CD14-positive monocyte (primary cell): ENCODE measurements at regions not wholly inside any gene's neighbourhood (a gene's known extent, or its start where the extent isn't known, plus 50 kb on each side); places are given as distances from the start of the nearest gene placed in this dataset.
A peak's percentile ranks its signal among the peaks of the same experiment; 100 is the strongest.

Experiments
- DNase-seq, 3 donors: peaks; one replicate each; pipeline ENCODE4 v3.0.0-alpha.2; 2011 to 2022
- H2AFZ ChIP-seq: 2 replicates; pipeline ENCODE4 v1.6.0; 2012; ENCODE audit warnings: mild to moderate bottlenecking, low read depth, low read length, inconsistent platforms; ENCODE audit not compliant: insufficient read depth, poor library complexity, severe bottlenecking
- H3K27ac ChIP-seq, 2 donors: 1 replicate in 1 of 2; 2 replicates in 1 of 2; pipeline ENCODE4 v1.5.1; 2012 to 2013; ENCODE audit warnings: low read length in 2 of 2, control low read depth in 1 of 2, inconsistent platforms in 1 of 2, low read depth in 1 of 2, mild to moderate bottlenecking in 1 of 2
- H3K27me3 ChIP-seq, 2 donors: one replicate each; pipeline versions ENCODE4 v1.6.0 to v1.6.1; 2011 to 2013; ENCODE audit warnings: low read length in 2 of 2; ENCODE audit not compliant: control insufficient read depth in 2 of 2, insufficient read depth in 2 of 2
- H3K36me3 ChIP-seq, 2 donors: replicated peaks in 1 of 2; 1 replicate in 1 of 2; 2 replicates in 1 of 2; pipeline versions ENCODE4 v1.5.1 to v1.6.1; 2012 to 2013; ENCODE audit warnings: low read length in 2 of 2, control low read depth in 1 of 2, inconsistent platforms in 1 of 2, mild to moderate bottlenecking in 1 of 2; ENCODE audit not compliant: insufficient read depth in 2 of 2, control insufficient read depth in 1 of 2
- H3K4me1 ChIP-seq, 2 donors: 1 replicate in 1 of 2; 2 replicates in 1 of 2; pipeline versions ENCODE4 v1.5.1 to v1.6.1; 2012 to 2013; ENCODE audit warnings: low read length in 2 of 2, control low read depth in 1 of 2, inconsistent platforms in 1 of 2, mild to moderate bottlenecking in 1 of 2, moderate library complexity in 1 of 2; ENCODE audit not compliant: insufficient read depth in 2 of 2, control insufficient read depth in 1 of 2
- H3K4me2 ChIP-seq: replicated peaks from 2 replicates; pipeline ENCODE3; 2012; ENCODE audit warnings: low read length, moderate library complexity, mild to moderate bottlenecking; ENCODE audit not compliant: poor library complexity, severe bottlenecking; ENCODE audit errors: extremely low read depth
- H3K4me3 ChIP-seq, 3 experiments: fragments of 200-600 bp in 1 of 3; sonication (generic) in 1 of 3; replicated peaks in 1 of 3; 1 replicate in 2 of 3; 2 replicates in 1 of 3; pipeline ENCODE4 v1.5.1; 2011 to 2013; ENCODE audit warnings: low read length in 3 of 3, mild to moderate bottlenecking in 3 of 3, control low read depth in 2 of 3, low read depth in 2 of 3, inconsistent platforms in 1 of 3, moderate library complexity in 1 of 3
- H3K79me2 ChIP-seq: 2 replicates; pipeline ENCODE4 v1.6.0; 2012; ENCODE audit warnings: mild to moderate bottlenecking, control low read depth, inconsistent platforms, low read length, moderate library complexity; ENCODE audit not compliant: insufficient read depth
- H3K9ac ChIP-seq: 2 replicates; pipeline ENCODE4 v1.6.0; 2017; ENCODE audit warnings: low read length, mild to moderate bottlenecking; ENCODE audit not compliant: insufficient read depth, poor library complexity, severe bottlenecking
- H3K9me3 ChIP-seq, 2 donors: replicated peaks in 1 of 2; 1 replicate in 1 of 2; 2 replicates in 1 of 2; pipeline versions ENCODE4 v1.5.1 to v1.6.1; 2012 to 2013; ENCODE audit warnings: low read length in 2 of 2, control low read depth in 1 of 2; ENCODE audit not compliant: control insufficient read depth in 1 of 2, insufficient read depth in 1 of 2
- H4K20me1 ChIP-seq: 2 replicates; pipeline ENCODE4 v1.6.0; 2012; ENCODE audit warnings: mild to moderate bottlenecking, low read length, control low read depth, moderate library complexity; ENCODE audit not compliant: insufficient read depth
- H3K27ac Mint-ChIP-seq, 7 donors: one replicate each; pipeline ENCODE4 v1.8.0; 2020; ENCODE audit warnings: mild to moderate bottlenecking in 7 of 7, mixed read lengths in 7 of 7, moderate library complexity in 6 of 7, inconsistent platforms in 2 of 7
- H3K27me3 Mint-ChIP-seq, 3 donors: one replicate each; pipeline ENCODE4 v1.8.0; 2021 to 2022; ENCODE audit warnings: low read depth in 3 of 3, mild to moderate bottlenecking in 3 of 3, mixed read lengths in 3 of 3, moderate library complexity in 3 of 3, inconsistent platforms in 1 of 3
- H3K36me3 Mint-ChIP-seq, 2 donors: one replicate each; pipeline ENCODE4 v1.8.0; 2020; ENCODE audit warnings: mixed read lengths in 2 of 2, inconsistent platforms in 1 of 2, mild to moderate bottlenecking in 1 of 2
- H3K4me1 Mint-ChIP-seq: one replicate; pipeline ENCODE4 v1.8.0; 2020; ENCODE audit warnings: mild to moderate bottlenecking, mixed read lengths
- H3K4me3 Mint-ChIP-seq, 2 donors: one replicate each; pipeline ENCODE4 v1.8.0; 2020; ENCODE audit warnings: mild to moderate bottlenecking in 2 of 2, mixed read lengths in 2 of 2, moderate library complexity in 1 of 2
- H3K9me3 Mint-ChIP-seq, 7 donors: one replicate each; pipeline ENCODE4 v1.8.0; 2020 to 2022; ENCODE audit warnings: mixed read lengths in 7 of 7, mild to moderate bottlenecking in 6 of 7, moderate library complexity in 6 of 7, inconsistent platforms in 2 of 7
- WGBS: methylation state at CpG from one replicate; pipeline ENCODE4 v1.1.5; 2013; ENCODE audit warnings: missing lambda C conversion rate; ENCODE audit not compliant: insufficient coverage; 5-methylcytosine and 5-hydroxymethylcytosine counted together
- intact Hi-C, 2 donors: fragments of 100-400 bp; cut with micrococcal nuclease; formaldehyde crosslinking; loops; one replicate each; pipeline versions ENCODE4 v1.15.0 to v1.15.1; 2023
- TF ChIP-seq, protein P1 (sequence below): fragments of 200-600 bp; IDR thresholded peaks from one replicate; pipeline ENCODE4 v1.8.0; 2022; ENCODE audit warnings: antibody characterized with exemption, mild to moderate bottlenecking

- DNase-seq, result no peak
- Mint-ChIP-seq H3K36me3 (no peaks in the 10 kb centered on the region), H3K4me1 (no peaks in the 10 kb centered on the region), H3K9me3 (peaks cover 0 to 7% (median 2%) of the 10 kb centered on the region in 7 donors), H3K4me3 (no peak overlapping the region), H3K27ac (peak overlapping the region in 1 of 7 donors; percentile 54), H3K27me3 (no peaks in the 10 kb centered on the region)
- no peak overlapping the region for H3K4me2 ChIP-seq
- no peaks in the 10 kb centered on the region for H3K79me2 ChIP-seq
- no peak overlapping the region for H3K27ac ChIP-seq
- 100% methylated on average over 1 of the region's 1 CpG for WGBS
- no peak overlapping the region for H2AFZ ChIP-seq
- intact Hi-C loops, result no loop called here
- peaks cover 3 to 10% of the 10 kb centered on the region in 2 donors for H3K9me3 ChIP-seq
- H3K9ac ChIP-seq, result no peak overlapping the region
- no peak overlapping the region for H3K4me3 ChIP-seq
- H4K20me1 ChIP-seq, result no peaks in the 10 kb centered on the region
- H3K4me1 ChIP-seq, result no peaks in the 10 kb centered on the region
- no peaks in the 10 kb centered on the region for H3K36me3 ChIP-seq
- TF ChIP-seq, protein P1, sequence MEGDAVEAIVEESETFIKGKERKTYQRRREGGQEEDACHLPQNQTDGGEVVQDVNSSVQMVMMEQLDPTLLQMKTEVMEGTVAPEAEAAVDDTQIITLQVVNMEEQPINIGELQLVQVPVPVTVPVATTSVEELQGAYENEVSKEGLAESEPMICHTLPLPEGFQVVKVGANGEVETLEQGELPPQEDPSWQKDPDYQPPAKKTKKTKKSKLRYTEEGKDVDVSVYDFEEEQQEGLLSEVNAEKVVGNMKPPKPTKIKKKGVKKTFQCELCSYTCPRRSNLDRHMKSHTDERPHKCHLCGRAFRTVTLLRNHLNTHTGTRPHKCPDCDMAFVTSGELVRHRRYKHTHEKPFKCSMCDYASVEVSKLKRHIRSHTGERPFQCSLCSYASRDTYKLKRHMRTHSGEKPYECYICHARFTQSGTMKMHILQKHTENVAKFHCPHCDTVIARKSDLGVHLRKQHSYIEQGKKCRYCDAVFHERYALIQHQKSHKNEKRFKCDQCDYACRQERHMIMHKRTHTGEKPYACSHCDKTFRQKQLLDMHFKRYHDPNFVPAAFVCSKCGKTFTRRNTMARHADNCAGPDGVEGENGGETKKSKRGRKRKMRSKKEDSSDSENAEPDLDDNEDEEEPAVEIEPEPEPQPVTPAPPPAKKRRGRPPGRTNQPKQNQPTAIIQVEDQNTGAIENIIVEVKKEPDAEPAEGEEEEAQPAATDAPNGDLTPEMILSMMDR, result no peak
- no peaks in the 10 kb centered on the region for H3K27me3 ChIP-seq
These were observed 415.2 kb downstream of the DNAH5 start for GRCh38 chr5:13529300-13529699.

GRCh38 chr5:13524936-13525335 is 419.6 kb downstream of the DNAH5 start:
- no CpG with 5 or more reads among the region's 2 CpGs for WGBS
- Mint-ChIP-seq H3K4me1 (no peaks in the 10 kb centered on the region), H3K9me3 (peaks cover 0 to 15% (median 2%) of the 10 kb centered on the region in 7 donors), H3K36me3 (no peaks in the 10 kb centered on the region), H3K27me3 (no peaks in the 10 kb centered on the region), H3K27ac (no peak overlapping the region), H3K4me3 (no peak overlapping the region)
- H3K4me2 ChIP-seq, result no peak overlapping the region
- no peaks in the 10 kb centered on the region for H3K27me3 ChIP-seq
- H4K20me1 ChIP-seq, result no peaks in the 10 kb centered on the region
- no peak overlapping the region for H3K27ac ChIP-seq
- H2AFZ ChIP-seq, result no peak overlapping the region
- TF ChIP-seq, protein P1, result no peak
- H3K9ac ChIP-seq, result no peak overlapping the region
- no peaks in the 10 kb centered on the region for H3K79me2 ChIP-seq
- peaks cover 7 to 26% of the 10 kb centered on the region in 2 donors for H3K9me3 ChIP-seq
- intact Hi-C loops, result no loop called here
- no peaks in the 10 kb centered on the region for H3K36me3 ChIP-seq
- H3K4me3 ChIP-seq, result no peak overlapping the region
- no peak for DNase-seq
- H3K4me1 ChIP-seq, result no peaks in the 10 kb centered on the region
